ENCODE measurements at regions not wholly inside any gene's neighbourhood (a gene's known extent, or its start where the extent isn't known, plus 50 kb on each side); places are given as distances from the start of the nearest gene placed in this dataset.

DNA sequence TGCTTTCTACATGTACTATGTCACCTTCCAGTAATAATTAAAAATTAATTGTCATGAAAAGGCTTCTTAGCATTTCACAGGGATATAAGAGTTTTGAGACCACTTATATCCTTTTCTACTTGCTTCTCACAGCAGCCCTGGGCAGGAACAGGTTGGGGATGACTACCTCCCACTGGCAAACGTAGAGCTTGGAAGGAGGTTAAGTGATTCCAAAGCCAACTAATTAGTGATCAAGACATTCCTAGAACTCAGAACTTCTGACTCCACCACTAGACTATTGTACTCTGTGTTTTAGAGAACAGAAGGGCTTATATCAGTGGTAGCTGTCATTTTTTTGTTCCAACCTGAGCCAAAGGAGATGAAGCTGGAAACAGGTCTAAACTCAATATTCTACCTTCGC lies 364.5 kb upstream of the BOD1L1 start:
- no peak for TF ChIP-seq POLR2A (IDR thresholded peaks at IDR 0.05)
- TF ChIP-seq, protein P1, sequence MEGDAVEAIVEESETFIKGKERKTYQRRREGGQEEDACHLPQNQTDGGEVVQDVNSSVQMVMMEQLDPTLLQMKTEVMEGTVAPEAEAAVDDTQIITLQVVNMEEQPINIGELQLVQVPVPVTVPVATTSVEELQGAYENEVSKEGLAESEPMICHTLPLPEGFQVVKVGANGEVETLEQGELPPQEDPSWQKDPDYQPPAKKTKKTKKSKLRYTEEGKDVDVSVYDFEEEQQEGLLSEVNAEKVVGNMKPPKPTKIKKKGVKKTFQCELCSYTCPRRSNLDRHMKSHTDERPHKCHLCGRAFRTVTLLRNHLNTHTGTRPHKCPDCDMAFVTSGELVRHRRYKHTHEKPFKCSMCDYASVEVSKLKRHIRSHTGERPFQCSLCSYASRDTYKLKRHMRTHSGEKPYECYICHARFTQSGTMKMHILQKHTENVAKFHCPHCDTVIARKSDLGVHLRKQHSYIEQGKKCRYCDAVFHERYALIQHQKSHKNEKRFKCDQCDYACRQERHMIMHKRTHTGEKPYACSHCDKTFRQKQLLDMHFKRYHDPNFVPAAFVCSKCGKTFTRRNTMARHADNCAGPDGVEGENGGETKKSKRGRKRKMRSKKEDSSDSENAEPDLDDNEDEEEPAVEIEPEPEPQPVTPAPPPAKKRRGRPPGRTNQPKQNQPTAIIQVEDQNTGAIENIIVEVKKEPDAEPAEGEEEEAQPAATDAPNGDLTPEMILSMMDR (IDR thresholded peaks at IDR 0.05 in 4 of 5, conservative IDR thresholded peaks at IDR 0.05 in 1 of 5): no peak

All from gastrocnemius medialis (tissue), 4 donors.